ENCODE measurements at regions not wholly inside any gene's neighbourhood (a gene's known extent, or its start where the extent isn't known, plus 50 kb on each side); places are given as distances from the start of the nearest gene placed in this dataset.
A peak's percentile ranks its signal among the peaks of the same experiment; 100 is the strongest.

GRCh38 chr5:172556262-172556661, 84.8 kb upstream of the NEURL1B start:
- H3K27me3 ChIP-seq (ENCODE audit: control insufficient read depth in 1 of 2, insufficient read depth in 2 of 2, low read length in 1 of 2), result no peaks in the 10 kb centered on the region
- 94 to 98% methylated on average over 3 of the region's 3 CpGs for WGBS, 2 donors
- ATAC-seq (ENCODE audit: low FRiP score) (no peak), DNase-seq (peak in 1 of 2 donors; percentile 31)
- no peaks in the 10 kb centered on the region for H3K36me3 ChIP-seq (ENCODE audit: control insufficient read depth in 1 of 2, insufficient read depth in 2 of 2, low read length in 1 of 2)
- H3K9me3 ChIP-seq (ENCODE audit: control insufficient read depth, low read length), result no peaks in the 10 kb centered on the region
- intact Hi-C loops (cut with DNase I), result no loop called here
- H3K4me3 ChIP-seq (ENCODE audit: low read length in 2 of 2), result no peak overlapping the region
- no peak overlapping the region for H3K27ac ChIP-seq (ENCODE audit: low read depth in 1 of 2, low read length in 2 of 2)
- H3K4me1 ChIP-seq (ENCODE audit: control insufficient read depth in 1 of 2, insufficient read depth in 2 of 2, low read length in 2 of 2), result no peaks in the 10 kb centered on the region

- H3K36me3 ChIP-seq (ENCODE audit: control insufficient read depth in 1 of 2, insufficient read depth in 2 of 2, low read length in 1 of 2), result no peaks in the 10 kb centered on the region
- H3K27me3 ChIP-seq (ENCODE audit: control insufficient read depth in 1 of 2, insufficient read depth in 2 of 2, low read length in 1 of 2), result no peaks in the 10 kb centered on the region
- H3K4me3 ChIP-seq (ENCODE audit: low read length in 2 of 2), result no peak overlapping the region
- ATAC-seq (ENCODE audit: low FRiP score), result no peak
- no peaks in the 10 kb centered on the region for H3K9me3 ChIP-seq (ENCODE audit: control insufficient read depth, low read length)
- H3K27ac ChIP-seq (ENCODE audit: low read depth in 1 of 2, low read length in 2 of 2), result no peak overlapping the region
- WGBS, 2 donors, result 43% methylated on average over 14 of the region's 14 CpGs
- intact Hi-C loops (cut with DNase I), result no loop called here
- no peaks in the 10 kb centered on the region for H3K4me1 ChIP-seq (ENCODE audit: control insufficient read depth in 1 of 2, insufficient read depth in 2 of 2, low read length in 2 of 2)
- peak in 1 of 2 donors; percentile 45 for DNase-seq
Observed at GRCh38 chr5:172554562-172554961, 86.5 kb upstream of the NEURL1B start.

GRCh38 chr5:172553903-172554302, 87.2 kb upstream of the NEURL1B start:
- ATAC-seq (ENCODE audit: low FRiP score), result no peak
- Histone ChIP-seq H3K36me3 (ENCODE audit: control insufficient read depth in 1 of 2, insufficient read depth in 2 of 2, low read length in 1 of 2) (no peaks in the 10 kb centered on the region), H3K27ac (ENCODE audit: low read depth in 1 of 2, low read length in 2 of 2) (no peak overlapping the region), H3K4me1 (ENCODE audit: control insufficient read depth in 1 of 2, insufficient read depth in 2 of 2, low read length in 2 of 2) (no peaks in the 10 kb centered on the region), H3K27me3 (ENCODE audit: control insufficient read depth in 1 of 2, insufficient read depth in 2 of 2, low read length in 1 of 2) (no peaks in the 10 kb centered on the region), H3K9me3 (ENCODE audit: control insufficient read depth, low read length) (no peaks in the 10 kb centered on the region), H3K4me3 (ENCODE audit: low read length in 2 of 2) (no peak overlapping the region)
- WGBS, 2 donors, result 54 to 59% methylated on average over 3 of the region's 3 CpGs
- no peak for DNase-seq
- intact Hi-C loops (cut with DNase I), result no loop called here

- H3K4me3 ChIP-seq (ENCODE audit: low read length in 2 of 2), result no peak overlapping the region
- no peak for ATAC-seq (ENCODE audit: low FRiP score)
- H3K9me3 ChIP-seq (ENCODE audit: control insufficient read depth, low read length), result no peaks in the 10 kb centered on the region
- intact Hi-C loops (cut with DNase I), result no loop called here
- H3K4me1 ChIP-seq (ENCODE audit: control insufficient read depth in 1 of 2, insufficient read depth in 2 of 2, low read length in 2 of 2), result no peaks in the 10 kb centered on the region
- 92 to 96% methylated on average over 2 of the region's 2 CpGs for WGBS, 2 donors
- H3K36me3 ChIP-seq (ENCODE audit: control insufficient read depth in 1 of 2, insufficient read depth in 2 of 2, low read length in 1 of 2), result no peaks in the 10 kb centered on the region
- H3K27ac ChIP-seq (ENCODE audit: low read depth in 1 of 2, low read length in 2 of 2), result no peak overlapping the region
- no peaks in the 10 kb centered on the region for H3K27me3 ChIP-seq (ENCODE audit: control insufficient read depth in 1 of 2, insufficient read depth in 2 of 2, low read length in 1 of 2)
- peak in 1 of 2 donors; percentile 1 for DNase-seq
Observed at GRCh38 chr5:172553167-172553566, 87.9 kb upstream of the NEURL1B start.

GRCh38 chr5:172550996-172551395, 90.1 kb upstream of the NEURL1B start:
- 52 to 55% methylated on average over 9 of the region's 9 CpGs for WGBS, 2 donors
- H3K27me3 ChIP-seq (ENCODE audit: control insufficient read depth in 1 of 2, insufficient read depth in 2 of 2, low read length in 1 of 2), result no peaks in the 10 kb centered on the region
- no peak overlapping the region for H3K4me3 ChIP-seq (ENCODE audit: low read length in 2 of 2)
- intact Hi-C loops (cut with DNase I), result no loop called here
- ATAC-seq (ENCODE audit: low FRiP score) (no peak), DNase-seq (peak in 1 of 2 donors; percentile 16)
- no peaks in the 10 kb centered on the region for H3K9me3 ChIP-seq (ENCODE audit: control insufficient read depth, low read length)
- H3K36me3 ChIP-seq (ENCODE audit: control insufficient read depth in 1 of 2, insufficient read depth in 2 of 2, low read length in 1 of 2), result no peaks in the 10 kb centered on the region
- no peak overlapping the region for H3K27ac ChIP-seq (ENCODE audit: low read depth in 1 of 2, low read length in 2 of 2)
- H3K4me1 ChIP-seq (ENCODE audit: control insufficient read depth in 1 of 2, insufficient read depth in 2 of 2, low read length in 2 of 2), result no peaks in the 10 kb centered on the region

GRCh38 chr5:172550096-172550765, 90.8 kb upstream of the NEURL1B start:
- Histone ChIP-seq H3K36me3 (ENCODE audit: control insufficient read depth in 1 of 2, insufficient read depth in 2 of 2, low read length in 1 of 2) (no peaks in the 10 kb centered on the region), H3K4me1 (ENCODE audit: control insufficient read depth in 1 of 2, insufficient read depth in 2 of 2, low read length in 2 of 2) (no peaks in the 10 kb centered on the region), H3K27ac (ENCODE audit: low read depth in 1 of 2, low read length in 2 of 2) (no peak overlapping the region), H3K9me3 (ENCODE audit: control insufficient read depth, low read length) (no peaks in the 10 kb centered on the region), H3K27me3 (ENCODE audit: control insufficient read depth in 1 of 2, insufficient read depth in 2 of 2, low read length in 1 of 2) (no peaks in the 10 kb centered on the region), H3K4me3 (ENCODE audit: low read length in 2 of 2) (no peak overlapping the region)
- 91 to 93% methylated on average over 9 of the region's 9 CpGs for WGBS, 2 donors
- no peak for ATAC-seq (ENCODE audit: low FRiP score)
- DNase-seq, result peak in 1 of 2 donors; percentile 60
- intact Hi-C loops (cut with DNase I), result no loop called here

GRCh38 chr5:172549696-172550095, 91.4 kb upstream of the NEURL1B start:
- Histone ChIP-seq H3K4me3 (ENCODE audit: low read length in 2 of 2) (no peak overlapping the region), H3K27ac (ENCODE audit: low read depth in 1 of 2, low read length in 2 of 2) (no peak overlapping the region), H3K27me3 (ENCODE audit: control insufficient read depth in 1 of 2, insufficient read depth in 2 of 2, low read length in 1 of 2) (no peaks in the 10 kb centered on the region), H3K36me3 (ENCODE audit: control insufficient read depth in 1 of 2, insufficient read depth in 2 of 2, low read length in 1 of 2) (no peaks in the 10 kb centered on the region), H3K4me1 (ENCODE audit: control insufficient read depth in 1 of 2, insufficient read depth in 2 of 2, low read length in 2 of 2) (no peaks in the 10 kb centered on the region), H3K9me3 (ENCODE audit: control insufficient read depth, low read length) (no peaks in the 10 kb centered on the region)
- WGBS, 2 donors, result 91 to 96% methylated on average over 13 of the region's 13 CpGs
- DNase-seq (peak in 1 of 2 donors; percentile 62), ATAC-seq (ENCODE audit: low FRiP score) (no peak)
- intact Hi-C loops (cut with DNase I), result no loop called here

- ATAC-seq (ENCODE audit: low FRiP score) (no peak), DNase-seq (peak in 1 of 2 donors; percentile 56)
- no peaks in the 10 kb centered on the region for H3K36me3 ChIP-seq (ENCODE audit: control insufficient read depth in 1 of 2, insufficient read depth in 2 of 2, low read length in 1 of 2)
- H3K9me3 ChIP-seq (ENCODE audit: control insufficient read depth, low read length), result no peaks in the 10 kb centered on the region
- no peak overlapping the region for H3K4me3 ChIP-seq (ENCODE audit: low read length in 2 of 2)
- no peaks in the 10 kb centered on the region for H3K4me1 ChIP-seq (ENCODE audit: control insufficient read depth in 1 of 2, insufficient read depth in 2 of 2, low read length in 2 of 2)
- WGBS, 2 donors, result 93% methylated on average over 14 of the region's 14 CpGs
- intact Hi-C loops (cut with DNase I), result no loop called here
- H3K27ac ChIP-seq (ENCODE audit: low read depth in 1 of 2, low read length in 2 of 2), result no peak overlapping the region
- H3K27me3 ChIP-seq (ENCODE audit: control insufficient read depth in 1 of 2, insufficient read depth in 2 of 2, low read length in 1 of 2), result no peaks in the 10 kb centered on the region
Observed at GRCh38 chr5:172548981-172549687, 91.9 kb upstream of the NEURL1B start.

GRCh38 chr5:172548311-172548731, 92.7 kb upstream of the NEURL1B start:
- Histone ChIP-seq H3K27ac (ENCODE audit: low read depth in 1 of 2, low read length in 2 of 2) (no peak overlapping the region), H3K4me1 (ENCODE audit: control insufficient read depth in 1 of 2, insufficient read depth in 2 of 2, low read length in 2 of 2) (no peaks in the 10 kb centered on the region), H3K9me3 (ENCODE audit: control insufficient read depth, low read length) (no peaks in the 10 kb centered on the region), H3K36me3 (ENCODE audit: control insufficient read depth in 1 of 2, insufficient read depth in 2 of 2, low read length in 1 of 2) (no peaks in the 10 kb centered on the region), H3K27me3 (ENCODE audit: control insufficient read depth in 1 of 2, insufficient read depth in 2 of 2, low read length in 1 of 2) (no peaks in the 10 kb centered on the region), H3K4me3 (ENCODE audit: low read length in 2 of 2) (no peak overlapping the region)
- WGBS, 2 donors, result 79 to 86% methylated on average over 6 of the region's 6 CpGs
- DNase-seq (no peak), ATAC-seq (ENCODE audit: low FRiP score) (no peak)
- intact Hi-C loops (cut with DNase I), result no loop called here
